Naive thymus-derived CD8-positive, alpha-beta T cell (primary cell): ENCODE measurements at regions not wholly inside any gene's neighbourhood (a gene's known extent, or its start where the extent isn't known, plus 50 kb on each side); places are given as distances from the start of the nearest gene placed in this dataset.

Source experiments
- ATAC-seq, 2 donors: fragments of 150-1000 bp; cut with Tn5 transposase in 1 of 2; sonication (Bioruptor Pico), chemical (Tn5 transposase) in 1 of 2; 1 replicate in 1 of 2; 2 replicates in 1 of 2; pipeline ENCODE4 v1.10.0; 2021; ENCODE audit warnings: mild to moderate bottlenecking in 2 of 2, moderate library complexity in 2 of 2
- POLR2A ChIA-PET: fragments of 350-600 bp; sonication (Branson Sonifier 250); formaldehyde crosslinking; loops from one replicate; lab custom pipeline; 2021; ENCODE audit warnings: antibody characterized with exemption; lab: Charles Lee
- DNase-seq, 10 donors: peaks; one replicate each; pipeline versions ENCODE4 v3.0.0 to v3.0.0-alpha.2; 2020 to 2022
- H3K27ac Mint-ChIP-seq, 10 donors: one replicate each; pipeline ENCODE4 v1.8.0; 2020 to 2022; ENCODE audit warnings: mild to moderate bottlenecking in 10 of 10, mixed read lengths in 10 of 10, moderate library complexity in 4 of 10, inconsistent platforms in 1 of 10
- H3K27me3 Mint-ChIP-seq, 5 donors: one replicate each; pipeline ENCODE4 v1.8.0; 2021 to 2022; ENCODE audit warnings: mixed read lengths in 5 of 5
- H3K36me3 Mint-ChIP-seq, 3 donors: one replicate each; pipeline ENCODE4 v1.8.0; 2020 to 2022; ENCODE audit warnings: mixed read lengths in 3 of 3, mild to moderate bottlenecking in 2 of 3, inconsistent platforms in 1 of 3
- H3K4me1 Mint-ChIP-seq, 4 donors: one replicate each; pipeline ENCODE4 v1.8.0; 2021 to 2022; ENCODE audit warnings: mixed read lengths in 4 of 4
- H3K4me3 Mint-ChIP-seq, 10 donors: one replicate each; pipeline ENCODE4 v1.8.0; 2020 to 2022; ENCODE audit warnings: mild to moderate bottlenecking in 10 of 10, mixed read lengths in 10 of 10, moderate library complexity in 6 of 10, inconsistent platforms in 1 of 10
- H3K9me3 Mint-ChIP-seq, 9 donors: one replicate each; pipeline ENCODE4 v1.8.0; 2020 to 2022; ENCODE audit warnings: mixed read lengths in 9 of 9, mild to moderate bottlenecking in 3 of 9, inconsistent platforms in 1 of 9, moderate library complexity in 1 of 9

DNA sequence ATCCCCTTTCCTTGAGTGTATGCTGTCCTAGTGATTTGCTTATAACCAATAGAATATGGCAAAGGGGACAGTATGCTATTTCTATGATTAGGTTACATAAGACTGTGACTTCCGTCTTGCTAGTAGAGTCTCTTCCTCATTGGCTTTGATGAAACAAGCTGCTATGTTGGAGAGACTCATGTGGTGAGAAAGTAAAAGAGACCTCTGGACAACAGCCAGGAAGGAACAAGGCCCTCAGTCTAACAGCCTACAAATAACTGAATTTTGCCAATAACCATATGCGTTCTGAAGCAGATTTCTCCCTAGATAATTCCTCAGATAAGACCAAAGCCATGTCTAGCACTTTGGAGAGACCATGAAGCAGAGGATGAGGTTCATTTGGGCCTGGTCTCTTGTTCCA is 134.5 kb upstream of the NAV3 start:
- Mint-ChIP-seq H3K4me1 (no peaks in the 10 kb centered on the region), H3K27me3 (no peaks in the 10 kb centered on the region), H3K9me3 (peaks cover 0 to 9% (median 1%) of the 10 kb centered on the region in 9 donors), H3K36me3 (no peaks in the 10 kb centered on the region), H3K4me3 (no peak overlapping the region), H3K27ac (no peak overlapping the region)
- no peak for ATAC-seq
- POLR2A ChIA-PET, result no interaction called here
- no peak for DNase-seq

DNA sequence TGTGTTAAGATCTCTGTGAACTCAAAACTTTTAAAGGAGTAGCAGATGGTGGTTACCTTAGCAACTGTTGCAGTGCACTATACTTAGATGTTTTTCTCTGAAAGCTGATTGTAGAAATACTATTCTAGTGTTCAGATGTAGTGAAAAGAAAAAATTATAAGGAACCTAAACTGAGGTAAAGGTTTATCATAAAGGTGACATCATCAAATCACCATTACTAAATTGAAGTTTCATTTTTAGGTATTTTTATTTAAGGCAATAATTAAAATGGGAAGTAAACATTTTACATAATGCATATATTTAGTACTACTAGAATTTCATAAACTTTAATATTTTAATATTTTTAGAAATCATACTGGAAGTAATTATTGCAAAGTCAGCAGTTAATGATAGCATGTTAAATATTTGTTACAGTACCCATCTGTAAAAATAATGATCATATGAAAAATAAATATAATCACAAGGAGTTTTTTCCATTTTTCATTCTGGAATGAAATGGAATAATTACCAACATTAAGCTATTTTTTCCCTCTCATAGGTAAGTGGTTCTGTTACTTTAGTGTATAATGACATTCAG is 141.1 kb upstream of the NAV3 start:
- H3K36me3 Mint-ChIP-seq, result no peaks in the 10 kb centered on the region
- H3K9me3 Mint-ChIP-seq, result peaks cover 0 to 5% (median 2%) of the 10 kb centered on the region in 9 donors
- POLR2A ChIA-PET, result no interaction called here
- no peak for DNase-seq
- H3K27ac Mint-ChIP-seq, result no peak overlapping the region
- no peak for ATAC-seq
- H3K27me3 Mint-ChIP-seq, result no peaks in the 10 kb centered on the region
- no peaks in the 10 kb centered on the region for H3K4me1 Mint-ChIP-seq
- no peak overlapping the region for H3K4me3 Mint-ChIP-seq

DNA sequence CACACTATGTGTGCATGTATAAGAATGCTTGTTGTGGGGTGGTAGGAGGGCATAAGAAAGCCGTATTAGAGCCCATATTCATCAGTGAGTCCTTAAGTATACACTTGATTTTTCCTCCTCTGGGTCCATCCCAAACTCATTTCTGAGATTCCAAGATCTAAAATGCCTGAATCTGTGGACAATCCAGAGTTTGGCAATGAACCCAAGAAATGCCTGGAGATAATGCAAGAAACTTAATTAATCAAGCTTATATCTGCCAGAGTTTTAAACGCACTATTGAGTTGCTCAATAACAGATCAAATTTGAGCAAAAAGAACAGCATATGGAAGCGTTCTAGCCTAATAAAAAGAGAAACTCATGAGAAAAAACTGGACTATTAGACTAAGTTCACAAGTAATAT is 143.4 kb upstream of the NAV3 start:
- Mint-ChIP-seq H3K4me1 (no peaks in the 10 kb centered on the region), H3K27ac (no peak overlapping the region), H3K4me3 (no peak overlapping the region), H3K9me3 (peaks cover 0 to 6% (median 2%) of the 10 kb centered on the region in 9 donors), H3K36me3 (no peaks in the 10 kb centered on the region), H3K27me3 (no peaks in the 10 kb centered on the region)
- DNase-seq (no peak), ATAC-seq (no peak)
- POLR2A ChIA-PET, result no interaction called here

DNA sequence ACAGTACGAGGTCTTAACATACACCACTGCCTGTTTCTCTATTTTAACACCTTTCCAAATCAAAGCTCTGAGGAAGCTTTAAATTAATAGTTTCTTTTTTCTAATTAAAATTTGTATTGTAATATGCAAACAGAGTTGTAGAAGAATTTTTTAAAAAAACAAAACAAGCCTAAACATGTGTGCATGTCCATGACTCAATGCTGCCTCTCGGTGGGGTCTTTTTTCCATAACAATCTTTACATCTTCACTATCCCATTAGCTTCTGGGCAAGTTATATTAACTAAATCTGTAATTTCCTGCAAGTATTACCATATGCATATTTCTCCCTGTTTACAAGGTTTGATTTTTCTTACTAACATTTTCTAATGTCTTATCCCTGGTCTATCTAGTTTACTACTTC is 143.9 kb upstream of the NAV3 start:
- H3K36me3 Mint-ChIP-seq, result no peaks in the 10 kb centered on the region
- no peaks in the 10 kb centered on the region for H3K27me3 Mint-ChIP-seq
- H3K9me3 Mint-ChIP-seq, result peaks cover 0 to 9% (median 2%) of the 10 kb centered on the region in 9 donors
- no peaks in the 10 kb centered on the region for H3K4me1 Mint-ChIP-seq
- no peak overlapping the region for H3K4me3 Mint-ChIP-seq
- ATAC-seq (no peak), DNase-seq (no peak)
- POLR2A ChIA-PET, result no interaction called here
- no peak overlapping the region for H3K27ac Mint-ChIP-seq

DNA sequence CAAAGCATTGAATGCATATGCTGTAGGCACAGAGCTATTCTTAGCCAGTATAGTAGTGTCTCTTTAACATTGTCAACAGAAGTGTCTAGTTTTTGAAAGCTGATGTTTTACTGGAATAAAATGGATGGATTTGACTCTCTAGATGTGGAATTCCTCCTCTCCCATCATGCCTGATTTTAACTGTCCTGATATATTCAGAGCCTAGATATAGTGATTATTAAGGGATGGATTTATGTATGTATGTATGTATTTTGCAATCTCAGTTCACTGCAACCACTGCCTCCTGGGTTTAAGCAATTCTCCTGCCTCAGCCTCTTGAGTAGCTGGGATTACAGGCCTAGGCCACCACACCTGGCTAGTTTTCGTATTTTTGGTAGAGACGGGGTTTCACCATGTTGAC is 144.8 kb upstream of the NAV3 start:
- Mint-ChIP-seq H3K27me3 (no peaks in the 10 kb centered on the region), H3K4me3 (no peak overlapping the region), H3K36me3 (no peaks in the 10 kb centered on the region), H3K4me1 (no peaks in the 10 kb centered on the region), H3K9me3 (peaks cover 0 to 11% (median 2%) of the 10 kb centered on the region in 9 donors), H3K27ac (no peak overlapping the region)
- POLR2A ChIA-PET, result no interaction called here
- no peak for DNase-seq
- ATAC-seq, result no peak

DNA sequence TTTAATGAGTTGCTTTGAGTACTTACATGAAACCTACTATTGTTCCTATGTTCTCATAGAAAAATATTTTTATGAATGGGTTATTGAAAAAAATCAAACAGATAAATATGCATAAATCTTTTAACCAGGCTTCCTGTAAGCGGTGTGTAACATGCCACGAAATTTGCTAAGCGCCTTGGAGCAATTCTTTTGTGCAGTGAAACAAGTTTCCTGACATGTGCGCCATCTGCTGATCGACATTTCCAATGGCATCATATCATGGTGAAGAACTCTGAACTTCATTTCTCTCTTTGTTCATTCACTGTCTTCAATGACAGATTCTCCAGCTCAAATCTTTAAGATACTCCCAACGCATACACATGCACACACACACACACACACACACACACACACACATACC is 145.6 kb upstream of the NAV3 start:
- DNase-seq, result no peak

DNA sequence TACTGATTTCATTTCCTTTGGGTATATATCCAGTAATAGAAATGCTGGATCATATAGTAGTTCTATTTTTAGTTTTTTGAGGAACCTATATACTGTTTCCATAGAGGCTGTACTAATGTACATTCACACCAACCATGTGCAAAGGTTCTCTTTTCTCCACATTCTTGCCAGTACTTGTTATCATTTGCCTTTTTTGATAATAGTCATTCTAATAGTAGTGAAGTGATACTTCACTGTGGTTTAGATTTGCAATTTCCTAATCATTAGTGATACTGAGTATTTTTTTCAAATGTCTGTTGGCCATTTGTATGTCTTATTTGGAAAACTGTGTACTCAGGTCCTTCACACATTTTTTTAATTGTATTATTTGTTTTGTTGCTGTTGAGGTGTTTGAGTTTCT is 148.2 kb upstream of the NAV3 start:
- no peak for ATAC-seq
- Mint-ChIP-seq H3K36me3 (no peaks in the 10 kb centered on the region), H3K4me3 (no peak overlapping the region), H3K27ac (no peak overlapping the region), H3K4me1 (no peaks in the 10 kb centered on the region), H3K27me3 (no peaks in the 10 kb centered on the region), H3K9me3 (peaks cover 0 to 22% (median 6%) of the 10 kb centered on the region in 9 donors)
- POLR2A ChIA-PET, result no interaction called here
- no peak for DNase-seq

More for the DNA sequence above, 145.6 kb upstream of the NAV3 start:
- H3K27me3 Mint-ChIP-seq, result no peaks in the 10 kb centered on the region
- no peak overlapping the region for H3K27ac Mint-ChIP-seq
- POLR2A ChIA-PET, result no interaction called here
- no peak overlapping the region for H3K4me3 Mint-ChIP-seq
- no peak for ATAC-seq
- no peaks in the 10 kb centered on the region for H3K36me3 Mint-ChIP-seq
- no peaks in the 10 kb centered on the region for H3K4me1 Mint-ChIP-seq
- peaks cover 0 to 11% (median 3%) of the 10 kb centered on the region in 9 donors for H3K9me3 Mint-ChIP-seq

DNA sequence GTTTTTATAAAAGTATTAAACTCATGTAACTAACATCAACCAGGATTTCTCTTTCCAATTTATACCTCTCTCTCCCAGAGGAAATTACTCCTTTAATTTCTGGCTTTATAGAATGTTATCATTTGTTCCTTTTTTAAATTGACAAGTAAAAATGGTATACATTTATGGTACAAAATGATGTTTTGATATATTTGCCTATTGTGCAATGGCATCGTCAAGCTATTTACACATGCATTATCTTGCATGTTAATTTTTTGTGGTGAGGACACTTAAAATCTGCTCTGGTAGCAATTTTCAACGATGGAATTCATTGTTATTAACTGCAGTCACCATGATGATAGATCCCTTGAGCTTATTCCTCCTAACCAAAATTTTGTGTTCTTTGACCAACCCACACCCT is 149.0 kb upstream of the NAV3 start:
- H3K4me3 Mint-ChIP-seq, result no peak overlapping the region
- ATAC-seq, result no peak
- H3K4me1 Mint-ChIP-seq, result no peaks in the 10 kb centered on the region
- POLR2A ChIA-PET, result no interaction called here
- no peak for DNase-seq
- no peaks in the 10 kb centered on the region for H3K27me3 Mint-ChIP-seq
- H3K27ac Mint-ChIP-seq, result no peak overlapping the region
- no peaks in the 10 kb centered on the region for H3K36me3 Mint-ChIP-seq
- H3K9me3 Mint-ChIP-seq, result peaks cover 0 to 22% (median 6%) of the 10 kb centered on the region in 9 donors

DNA sequence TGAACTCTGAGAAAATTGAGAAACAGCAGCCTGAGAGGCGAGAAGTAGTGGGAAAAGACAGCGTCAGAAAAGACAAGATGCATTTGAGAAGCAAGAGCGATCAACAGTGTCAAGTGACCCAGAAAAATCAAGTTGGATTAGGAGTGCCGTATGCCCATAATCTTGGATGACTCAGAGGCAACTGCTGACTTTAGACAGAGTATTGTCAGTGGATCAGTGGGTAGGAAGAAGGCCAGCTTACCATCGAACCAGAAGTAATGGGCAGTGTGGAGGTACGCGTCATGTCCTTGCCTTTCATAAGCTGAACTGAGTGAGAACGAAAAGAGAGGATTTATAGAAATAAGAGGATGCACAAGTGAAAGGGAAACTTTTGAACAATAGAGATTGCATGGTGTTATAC is 151.0 kb upstream of the NAV3 start:
- Mint-ChIP-seq H3K4me1 (no peaks in the 10 kb centered on the region), H3K27ac (no peak overlapping the region), H3K9me3 (peaks cover 0 to 22% (median 8%) of the 10 kb centered on the region in 9 donors), H3K27me3 (no peaks in the 10 kb centered on the region), H3K36me3 (no peaks in the 10 kb centered on the region), H3K4me3 (no peak overlapping the region)
- no peak for DNase-seq
- POLR2A ChIA-PET, result no interaction called here
- ATAC-seq, result no peak

DNA sequence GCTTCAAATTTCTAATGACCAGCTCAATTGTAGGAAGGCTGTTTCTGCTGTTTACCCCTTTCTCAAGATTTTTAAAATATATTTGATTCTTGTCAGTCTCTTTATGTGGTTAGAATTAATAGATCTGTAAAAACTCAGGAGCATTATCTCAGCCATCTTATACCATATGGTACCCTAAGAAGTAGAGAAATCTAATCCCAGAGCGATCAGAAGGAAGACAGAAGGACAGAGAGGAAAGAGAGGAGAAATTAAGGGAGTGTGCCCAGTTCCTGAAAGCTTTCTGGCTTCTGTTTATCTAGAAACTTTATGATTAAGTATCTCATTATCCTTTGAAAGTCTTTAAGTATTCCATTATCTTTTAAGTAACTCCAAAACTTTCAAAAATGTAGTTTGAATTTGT is 152.1 kb upstream of the NAV3 start:
- POLR2A ChIA-PET, result no interaction called here
- Mint-ChIP-seq H3K27ac (no peak overlapping the region), H3K9me3 (peaks cover 0 to 22% (median 9%) of the 10 kb centered on the region in 9 donors), H3K4me1 (no peaks in the 10 kb centered on the region), H3K27me3 (no peaks in the 10 kb centered on the region), H3K36me3 (no peaks in the 10 kb centered on the region), H3K4me3 (no peak overlapping the region)
- no peak for ATAC-seq
- DNase-seq, result no peak

DNA sequence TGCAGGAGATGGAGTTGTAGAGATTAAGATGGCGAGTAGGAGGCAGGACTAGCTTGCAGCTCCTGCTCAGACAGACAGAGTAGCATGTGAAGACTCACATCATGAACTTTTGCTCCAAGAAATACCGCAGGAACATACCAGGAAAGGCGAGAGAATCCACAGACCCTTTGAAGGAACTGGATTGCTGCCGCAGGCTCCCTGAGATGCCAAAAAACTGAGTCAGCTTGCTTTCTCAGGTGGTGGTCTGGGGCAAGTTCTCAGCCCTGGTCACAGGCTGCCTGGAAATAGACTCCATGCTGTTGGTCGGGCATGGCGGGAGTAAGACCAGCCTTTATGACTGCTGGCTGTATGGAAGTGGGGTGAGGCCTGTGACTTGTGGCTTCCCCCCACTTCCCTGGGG is 163.6 kb upstream of the NAV3 start:
- DNase-seq (no peak), ATAC-seq (no peak)
- Mint-ChIP-seq H3K4me3 (no peak overlapping the region), H3K27ac (no peak overlapping the region), H3K27me3 (no peaks in the 10 kb centered on the region), H3K4me1 (no peaks in the 10 kb centered on the region), H3K36me3 (no peaks in the 10 kb centered on the region), H3K9me3 (peaks cover 0 to 34% (median 5%) of the 10 kb centered on the region in 9 donors)
- POLR2A ChIA-PET, result no interaction called here

DNA sequence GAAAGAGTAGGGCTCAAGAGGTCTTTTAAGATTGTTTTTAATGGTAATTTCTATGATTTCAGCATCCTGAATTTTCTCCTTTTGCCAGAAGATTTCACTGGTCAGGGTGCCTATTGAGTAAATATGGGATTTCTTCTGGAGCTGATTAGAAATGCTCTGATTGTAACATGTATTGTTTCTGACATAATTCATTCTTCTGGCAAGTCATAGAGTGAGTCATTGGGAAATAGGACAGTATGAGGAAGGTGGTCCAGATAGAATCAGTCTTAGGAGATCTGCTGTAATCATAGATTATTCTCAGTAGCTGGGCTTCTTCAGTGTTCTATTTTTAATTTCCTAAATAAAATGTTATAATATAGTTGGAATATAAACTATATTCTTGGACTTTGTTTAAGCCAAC is 182.0 kb upstream of the NAV3 start:
- ATAC-seq (no peak), DNase-seq (no peak)
- no peaks in the 10 kb centered on the region for H3K36me3 Mint-ChIP-seq
- H3K27me3 Mint-ChIP-seq, result no peaks in the 10 kb centered on the region
- POLR2A ChIA-PET, result no interaction called here
- H3K9me3 Mint-ChIP-seq, result peaks cover 0 to 9% (median under 1%) of the 10 kb centered on the region in 9 donors
- H3K4me3 Mint-ChIP-seq, result no peak overlapping the region
- H3K4me1 Mint-ChIP-seq, result no peaks in the 10 kb centered on the region
- H3K27ac Mint-ChIP-seq, result no peak overlapping the region

DNA sequence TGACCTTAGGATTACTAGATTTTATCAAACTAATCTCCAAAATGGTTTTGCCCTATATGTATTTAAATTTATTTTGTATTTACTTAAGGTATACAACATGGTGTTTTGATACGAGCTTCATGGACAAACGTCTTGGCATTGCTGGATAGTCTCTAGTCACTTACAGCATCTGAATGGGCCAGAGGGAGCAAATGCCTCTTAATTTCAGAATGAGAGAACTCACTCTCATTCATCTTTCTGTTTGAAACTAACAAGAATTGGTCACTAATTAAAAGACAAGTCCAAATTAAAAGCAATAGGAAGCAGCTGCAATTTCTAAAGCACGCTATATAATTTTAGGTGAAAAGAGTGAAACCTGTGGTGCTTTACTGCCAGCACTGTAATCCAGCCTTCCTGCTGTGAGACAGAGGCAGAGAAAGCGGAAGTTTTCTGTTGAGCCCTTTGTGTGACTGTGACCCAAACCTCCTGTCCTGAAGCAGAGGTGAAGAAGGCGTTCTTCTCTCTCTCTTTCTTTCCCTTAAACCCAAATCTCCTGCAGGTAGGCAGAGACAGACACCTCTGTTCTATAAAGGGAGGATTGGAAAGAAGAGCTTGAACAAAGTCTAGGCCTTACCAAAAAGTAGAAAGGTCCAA is 184.6 kb upstream of the NAV3 start:
- Mint-ChIP-seq H3K4me3 (no peak overlapping the region), H3K9me3 (peaks cover 0 to 5% (median 0%) of the 10 kb centered on the region in 9 donors), H3K36me3 (no peaks in the 10 kb centered on the region), H3K27ac (no peak overlapping the region), H3K27me3 (no peaks in the 10 kb centered on the region), H3K4me1 (no peaks in the 10 kb centered on the region)
- ATAC-seq (no peak), DNase-seq (no peak)
- POLR2A ChIA-PET, result no interaction called here
